GM12892 (cell line): ENCODE measurements at regions not wholly inside any gene's neighbourhood (a gene's known extent, or its start where the extent isn't known, plus 50 kb on each side); places are given as distances from the start of the nearest gene placed in this dataset.

ENCODE experiments used
- POLR2A ChIP-seq: IDR thresholded peaks from 2 replicates; pipeline ENCODE4 v1.6.1; 2011; ENCODE audit warnings: low read depth, low read length, control low read depth
- POLR2AphosphoS5 ChIP-seq: IDR thresholded peaks from 2 replicates; pipeline ENCODE4 v1.6.1; 2011; ENCODE audit warnings: low read depth, low read length, control low read depth
- TAF1 ChIP-seq: IDR thresholded peaks from 2 replicates; pipeline ENCODE4 v1.6.1; 2011; ENCODE audit warnings: low read depth, mild to moderate bottlenecking, control low read depth, low read length, borderline replicate concordance

GRCh38 chr3:67864587-67865183 is 210.3 kb upstream of the SUCLG2 start:
- no peak for TF ChIP-seq POLR2AphosphoS5
- TF ChIP-seq POLR2A, result no peak
- TF ChIP-seq TAF1, result no peak
